Fibroblast of skin of scalp (primary cell): ENCODE measurements at regions not wholly inside any gene's neighbourhood (a gene's known extent, or its start where the extent isn't known, plus 50 kb on each side); places are given as distances from the start of the nearest gene placed in this dataset.
A peak's percentile ranks its signal among the peaks of the same experiment; 100 is the strongest.
"Not testable (repeated sequence)": the region's sequence is repeated elsewhere in the genome, so short reads cannot be mapped to it uniquely, and the experiment has no call there.

Experiments used
- DNase-seq: peaks from one replicate; pipeline ENCODE4 v3.0.0-alpha.2; 2013

- no peak for DNase-seq
Observed at GRCh38 chr9:89843074-89843473, 238.3 kb downstream of the GADD45G start.

- no peak for DNase-seq
Observed at GRCh38 chr9:89843591-89843990, 238.8 kb downstream of the GADD45G start.

GRCh38 chr9:89844075-89844474, 239.3 kb downstream of the GADD45G start:
- no peak for DNase-seq

GRCh38 chr9:89844535-89844934, 239.7 kb downstream of the GADD45G start:
- DNase-seq = no peak

- DNase-seq = no peak
Observed at GRCh38 chr9:89845321-89845720, 240.5 kb downstream of the GADD45G start.

GRCh38 chr9:89845862-89846261, 241.1 kb downstream of the GADD45G start:
- DNase-seq = no peak

- DNase-seq = no peak
Observed at GRCh38 chr9:89848060-89849040, 243.5 kb downstream of the GADD45G start.

GRCh38 chr9:89849096-89849495, 244.3 kb downstream of the GADD45G start:
- DNase-seq = no peak

- no peak for DNase-seq
Observed at GRCh38 chr9:89850153-89850552, 245.3 kb downstream of the GADD45G start.

GRCh38 chr9:89850631-89851325, 246.0 kb downstream of the GADD45G start:
- peak; percentile 77 for DNase-seq

GRCh38 chr9:89853161-89853560, 248.3 kb downstream of the GADD45G start:
- no peak for DNase-seq

GRCh38 chr9:89853931-89854330, 249.1 kb downstream of the GADD45G start:
- no peak for DNase-seq

GRCh38 chr9:89854715-89855475, 250.1 kb downstream of the GADD45G start:
- DNase-seq = no peak

GRCh38 chr9:89856296-89856695, 251.5 kb downstream of the GADD45G start:
- DNase-seq = not testable (repeated sequence)

- not testable (repeated sequence) for DNase-seq
Observed at GRCh38 chr9:89856950-89857349, 252.1 kb downstream of the GADD45G start.

- DNase-seq = not testable (repeated sequence)
Observed at GRCh38 chr9:89859842-89860241, 255.0 kb downstream of the GADD45G start.

- DNase-seq = not testable (repeated sequence)
Observed at GRCh38 chr9:89861371-89861770, 256.6 kb downstream of the GADD45G start.

- no peak for DNase-seq
Observed at GRCh38 chr9:89862316-89862715, 257.5 kb downstream of the GADD45G start.

GRCh38 chr9:89863141-89863540, 258.3 kb downstream of the GADD45G start:
- no peak for DNase-seq

GRCh38 chr9:89863837-89864236, 259.0 kb downstream of the GADD45G start:
- DNase-seq = peak; percentile 21

GRCh38 chr9:89864257-89864656, 259.4 kb downstream of the GADD45G start:
- no peak for DNase-seq

GRCh38 chr9:89864731-89865130, 259.9 kb downstream of the GADD45G start:
- DNase-seq = peak; percentile 25

- no peak for DNase-seq
Observed at GRCh38 chr9:89865357-89865756, 260.5 kb downstream of the GADD45G start.
